Astrocyte (in vitro differentiated cells and primary cell): ENCODE measurements at regions not wholly inside any gene's neighbourhood (a gene's known extent, or its start where the extent isn't known, plus 50 kb on each side); places are given as distances from the start of the nearest gene placed in this dataset.

Experiments used
- EZH2 ChIP-seq: IDR thresholded peaks from 2 replicates; pipeline ENCODE4 v1.6.1; 2012; ENCODE audit warnings: mild to moderate bottlenecking, low read length, inconsistent platforms; ENCODE audit not compliant: insufficient read depth
- TF ChIP-seq, protein P1 (sequence below): IDR thresholded peaks from 2 replicates; pipeline ENCODE4 v1.5.1; 2011; ENCODE audit warnings: low read depth, mild to moderate bottlenecking, inconsistent platforms, low read length, moderate library complexity; ENCODE audit not compliant: insufficient read depth

DNA sequence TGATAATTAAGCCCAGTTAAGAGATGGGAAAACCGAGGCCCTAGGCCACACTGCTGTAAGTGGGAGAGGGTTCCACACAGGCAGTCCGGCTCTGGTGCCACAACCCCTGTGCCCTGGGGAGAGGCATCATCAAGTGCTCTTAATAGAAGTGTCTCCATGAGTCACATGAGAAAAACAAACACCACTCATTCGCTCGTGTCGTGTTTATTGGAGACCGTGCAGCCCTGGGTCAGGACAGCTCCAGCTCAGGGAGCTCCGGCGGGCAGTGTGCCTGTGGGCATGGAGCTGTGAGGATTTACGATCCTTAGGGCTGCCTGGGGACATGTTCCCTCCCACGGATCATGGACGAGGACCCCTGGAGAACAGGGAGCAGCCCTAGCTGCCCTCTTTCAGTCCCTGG lies 658.5 kb downstream of the AJAP1 start:
- no peak for TF ChIP-seq EZH2
- TF ChIP-seq, protein P1, sequence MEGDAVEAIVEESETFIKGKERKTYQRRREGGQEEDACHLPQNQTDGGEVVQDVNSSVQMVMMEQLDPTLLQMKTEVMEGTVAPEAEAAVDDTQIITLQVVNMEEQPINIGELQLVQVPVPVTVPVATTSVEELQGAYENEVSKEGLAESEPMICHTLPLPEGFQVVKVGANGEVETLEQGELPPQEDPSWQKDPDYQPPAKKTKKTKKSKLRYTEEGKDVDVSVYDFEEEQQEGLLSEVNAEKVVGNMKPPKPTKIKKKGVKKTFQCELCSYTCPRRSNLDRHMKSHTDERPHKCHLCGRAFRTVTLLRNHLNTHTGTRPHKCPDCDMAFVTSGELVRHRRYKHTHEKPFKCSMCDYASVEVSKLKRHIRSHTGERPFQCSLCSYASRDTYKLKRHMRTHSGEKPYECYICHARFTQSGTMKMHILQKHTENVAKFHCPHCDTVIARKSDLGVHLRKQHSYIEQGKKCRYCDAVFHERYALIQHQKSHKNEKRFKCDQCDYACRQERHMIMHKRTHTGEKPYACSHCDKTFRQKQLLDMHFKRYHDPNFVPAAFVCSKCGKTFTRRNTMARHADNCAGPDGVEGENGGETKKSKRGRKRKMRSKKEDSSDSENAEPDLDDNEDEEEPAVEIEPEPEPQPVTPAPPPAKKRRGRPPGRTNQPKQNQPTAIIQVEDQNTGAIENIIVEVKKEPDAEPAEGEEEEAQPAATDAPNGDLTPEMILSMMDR = no peak
